GM12865 (cell line): ENCODE measurements at regions not wholly inside any gene's neighbourhood (a gene's known extent, or its start where the extent isn't known, plus 50 kb on each side); places are given as distances from the start of the nearest gene placed in this dataset.

Experiments
- DNase-seq: peaks from one replicate; pipeline ENCODE4 v3.0.0; 2010; ENCODE audit warnings: low read depth
- H3K4me3 ChIP-seq: 2 replicates; pipeline ENCODE4 v1.5.1; 2011; ENCODE audit warnings: mild to moderate bottlenecking, low read depth, low read length, control low read depth
- TF ChIP-seq, protein P1 (sequence below): IDR thresholded peaks from 2 replicates; pipeline ENCODE4 v1.5.1; 2011; ENCODE audit warnings: low read length, control low read depth, low read depth, inconsistent platforms; ENCODE audit not compliant: insufficient read depth; ENCODE audit errors: missing control alignments

- TF ChIP-seq, protein P1, sequence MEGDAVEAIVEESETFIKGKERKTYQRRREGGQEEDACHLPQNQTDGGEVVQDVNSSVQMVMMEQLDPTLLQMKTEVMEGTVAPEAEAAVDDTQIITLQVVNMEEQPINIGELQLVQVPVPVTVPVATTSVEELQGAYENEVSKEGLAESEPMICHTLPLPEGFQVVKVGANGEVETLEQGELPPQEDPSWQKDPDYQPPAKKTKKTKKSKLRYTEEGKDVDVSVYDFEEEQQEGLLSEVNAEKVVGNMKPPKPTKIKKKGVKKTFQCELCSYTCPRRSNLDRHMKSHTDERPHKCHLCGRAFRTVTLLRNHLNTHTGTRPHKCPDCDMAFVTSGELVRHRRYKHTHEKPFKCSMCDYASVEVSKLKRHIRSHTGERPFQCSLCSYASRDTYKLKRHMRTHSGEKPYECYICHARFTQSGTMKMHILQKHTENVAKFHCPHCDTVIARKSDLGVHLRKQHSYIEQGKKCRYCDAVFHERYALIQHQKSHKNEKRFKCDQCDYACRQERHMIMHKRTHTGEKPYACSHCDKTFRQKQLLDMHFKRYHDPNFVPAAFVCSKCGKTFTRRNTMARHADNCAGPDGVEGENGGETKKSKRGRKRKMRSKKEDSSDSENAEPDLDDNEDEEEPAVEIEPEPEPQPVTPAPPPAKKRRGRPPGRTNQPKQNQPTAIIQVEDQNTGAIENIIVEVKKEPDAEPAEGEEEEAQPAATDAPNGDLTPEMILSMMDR: peak; percentile 94
- no peak overlapping the region for H3K4me3 ChIP-seq
- DNase-seq: peak; percentile 80
Measured at GRCh38 chr5:72611118-72611730, 104.0 kb upstream of the ZNF366 start.

GRCh38 chr5:72608926-72609325 is 101.7 kb upstream of the ZNF366 start:
- no peak for DNase-seq
- H3K4me3 ChIP-seq: no peak overlapping the region
- TF ChIP-seq, protein P1: no peak

DNA sequence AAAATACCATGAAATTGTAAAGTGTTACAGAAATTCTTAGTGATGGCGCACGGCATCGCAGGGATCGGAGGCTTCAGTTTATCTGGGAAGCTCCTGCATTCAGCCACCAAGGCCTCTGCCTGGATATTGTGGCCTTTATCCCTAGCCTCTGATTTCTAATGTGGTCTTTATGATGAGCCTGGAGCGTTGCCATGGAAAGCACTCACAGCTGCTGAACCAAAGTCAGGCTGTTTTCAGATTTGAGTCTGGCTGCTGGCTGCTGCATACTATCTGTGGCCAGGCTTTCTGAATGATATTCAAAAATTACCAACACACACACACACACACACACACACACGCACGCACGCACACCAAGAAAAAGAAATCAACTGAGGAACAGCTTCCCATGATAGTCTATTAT is 101.1 kb upstream of the ZNF366 start:
- H3K4me3 ChIP-seq: no peak overlapping the region
- no peak for DNase-seq
- TF ChIP-seq, protein P1: no peak

- TF ChIP-seq, protein P1: no peak
- no peak for DNase-seq
Measured at GRCh38 chr5:72607381-72607780, 100.2 kb upstream of the ZNF366 start.

GRCh38 chr5:72606525-72606924 is 99.3 kb upstream of the ZNF366 start:
- no peak for DNase-seq
- no peak overlapping the region for H3K4me3 ChIP-seq
- TF ChIP-seq, protein P1: no peak

More at GRCh38 chr5:72607381-72607780, 100.2 kb upstream of the ZNF366 start:
- H3K4me3 ChIP-seq: no peak overlapping the region

DNA sequence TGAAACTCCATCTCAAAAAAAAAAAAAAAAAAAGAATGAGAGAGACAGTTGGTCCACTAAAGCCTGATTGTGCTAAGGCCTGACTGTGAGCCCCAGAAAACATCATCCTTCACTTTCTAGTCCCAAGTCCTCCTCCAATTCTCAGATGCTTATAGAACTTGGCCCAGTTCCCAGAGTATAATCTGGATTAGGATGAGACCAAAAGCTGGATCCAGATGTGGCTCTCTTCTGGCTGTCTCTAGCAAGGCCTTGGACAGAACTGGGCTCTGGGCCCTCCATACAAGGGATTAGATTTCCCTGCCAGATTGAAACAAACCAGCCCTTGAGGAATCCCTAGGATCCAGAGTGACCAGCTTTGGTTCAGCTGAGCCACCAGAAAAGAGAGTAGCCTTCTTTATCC is 98.4 kb upstream of the ZNF366 start:
- no peak overlapping the region for H3K4me3 ChIP-seq
- TF ChIP-seq, protein P1: no peak
- DNase-seq: no peak

DNA sequence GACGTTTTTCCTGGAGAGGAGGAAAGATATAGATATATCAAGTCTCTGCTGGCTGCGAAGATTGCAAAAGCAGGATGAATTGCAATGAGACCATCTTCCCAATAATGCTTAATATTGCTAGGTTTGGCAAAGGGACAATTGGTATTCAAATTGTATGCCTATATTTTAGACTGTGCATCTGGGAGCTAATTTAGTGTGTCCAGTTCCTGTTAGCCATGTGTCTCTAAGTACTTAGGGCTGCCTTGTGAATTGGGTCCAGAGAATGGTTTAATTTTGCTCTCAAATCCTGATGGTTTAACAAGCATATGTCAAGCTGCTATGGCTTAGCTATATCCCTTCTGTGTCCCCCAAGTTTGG is 97.6 kb upstream of the ZNF366 start:
- no peak for DNase-seq
- H3K4me3 ChIP-seq: no peak overlapping the region
- TF ChIP-seq, protein P1: no peak
